ENCODE measurements at regions not wholly inside any gene's neighbourhood (a gene's known extent, or its start where the extent isn't known, plus 50 kb on each side); places are given as distances from the start of the nearest gene placed in this dataset.

GRCh38 chr14:54344445-54344844 lies 52.4 kb upstream of the CDKN3 start:
- TF ChIP-seq EZH2phosphoT487 (IDR thresholded peaks at IDR 0.05; ENCODE audit: low read depth, severe bottlenecking, unreplicated experiment) (no peak), EZH2 (IDR thresholded peaks at IDR 0.05; ENCODE audit: borderline replicate concordance) (no peak)
- TF ChIP-seq, protein P1, sequence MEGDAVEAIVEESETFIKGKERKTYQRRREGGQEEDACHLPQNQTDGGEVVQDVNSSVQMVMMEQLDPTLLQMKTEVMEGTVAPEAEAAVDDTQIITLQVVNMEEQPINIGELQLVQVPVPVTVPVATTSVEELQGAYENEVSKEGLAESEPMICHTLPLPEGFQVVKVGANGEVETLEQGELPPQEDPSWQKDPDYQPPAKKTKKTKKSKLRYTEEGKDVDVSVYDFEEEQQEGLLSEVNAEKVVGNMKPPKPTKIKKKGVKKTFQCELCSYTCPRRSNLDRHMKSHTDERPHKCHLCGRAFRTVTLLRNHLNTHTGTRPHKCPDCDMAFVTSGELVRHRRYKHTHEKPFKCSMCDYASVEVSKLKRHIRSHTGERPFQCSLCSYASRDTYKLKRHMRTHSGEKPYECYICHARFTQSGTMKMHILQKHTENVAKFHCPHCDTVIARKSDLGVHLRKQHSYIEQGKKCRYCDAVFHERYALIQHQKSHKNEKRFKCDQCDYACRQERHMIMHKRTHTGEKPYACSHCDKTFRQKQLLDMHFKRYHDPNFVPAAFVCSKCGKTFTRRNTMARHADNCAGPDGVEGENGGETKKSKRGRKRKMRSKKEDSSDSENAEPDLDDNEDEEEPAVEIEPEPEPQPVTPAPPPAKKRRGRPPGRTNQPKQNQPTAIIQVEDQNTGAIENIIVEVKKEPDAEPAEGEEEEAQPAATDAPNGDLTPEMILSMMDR (IDR thresholded peaks at IDR 0.05; ENCODE audit: poor library complexity): no peak
- Histone ChIP-seq H3K9me2 (replicated peaks; ENCODE audit: insufficient read depth) (no peaks in the 10 kb centered on the region), H3K4me2 (no peak overlapping the region), H3K79me2 (no peaks in the 10 kb centered on the region), H3K9me3 (ENCODE audit: low read depth) (no peaks in the 10 kb centered on the region), H3K4me3 (no peak overlapping the region), H3K4me1 (ENCODE audit: insufficient read depth) (no peaks in the 10 kb centered on the region), H2AFZ (no peak overlapping the region), H3K36me3 (replicated peaks; ENCODE audit: insufficient read depth, low read depth) (no peaks in the 10 kb centered on the region), H3K27me3 (no peaks in the 10 kb centered on the region), H4K20me1 (ENCODE audit: insufficient read depth, poor library complexity, severe bottlenecking) (no peaks in the 10 kb centered on the region), H3K27ac (no peak overlapping the region)
- no peak for DNase-seq (ENCODE audit: low spot score)
- WGBS (ENCODE audit: low lambda C conversion rate, missing lambda C conversion rate): 49% methylated on average over 5 of the region's 6 CpGs

DNA sequence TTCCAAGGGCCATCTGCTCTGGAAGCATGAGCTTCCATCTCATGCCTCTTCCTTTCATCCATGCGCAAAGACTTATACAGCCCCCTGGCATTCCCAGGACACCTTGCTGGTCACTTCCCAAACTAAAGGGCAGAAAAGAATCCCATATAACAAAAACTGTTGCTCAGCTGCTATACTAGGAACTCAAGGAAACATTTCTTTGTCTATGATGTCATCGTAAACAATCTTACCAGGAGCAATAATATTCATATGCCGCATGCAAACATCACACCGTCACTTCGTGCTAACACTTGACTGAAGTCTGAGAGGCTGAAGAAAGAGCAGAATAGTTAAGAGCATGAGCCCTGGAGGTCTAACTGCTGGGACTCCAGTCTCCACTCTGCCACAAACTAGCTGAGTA lies 50.5 kb upstream of the CDKN3 start:
- no peak for TF ChIP-seq EZH2phosphoT487 (IDR thresholded peaks at IDR 0.05; ENCODE audit: low read depth, severe bottlenecking, unreplicated experiment)
- TF ChIP-seq EZH2 (IDR thresholded peaks at IDR 0.05; ENCODE audit: borderline replicate concordance): no peak
- TF ChIP-seq, protein P1 (IDR thresholded peaks at IDR 0.05; ENCODE audit: poor library complexity): no peak
- Histone ChIP-seq H4K20me1 (ENCODE audit: insufficient read depth, poor library complexity, severe bottlenecking) (no peaks in the 10 kb centered on the region), H3K9me2 (replicated peaks; ENCODE audit: insufficient read depth) (no peaks in the 10 kb centered on the region), H3K4me3 (no peak overlapping the region), H3K9me3 (ENCODE audit: low read depth) (no peaks in the 10 kb centered on the region), H3K27me3 (no peaks in the 10 kb centered on the region), H3K4me2 (no peak overlapping the region), H3K36me3 (replicated peaks; ENCODE audit: insufficient read depth, low read depth) (no peaks in the 10 kb centered on the region), H3K4me1 (ENCODE audit: insufficient read depth) (no peaks in the 10 kb centered on the region), H2AFZ (no peak overlapping the region), H3K27ac (no peak overlapping the region), H3K79me2 (no peaks in the 10 kb centered on the region)
- 97% methylated on average over 5 of the region's 5 CpGs for WGBS (ENCODE audit: low lambda C conversion rate, missing lambda C conversion rate)
- no peak for DNase-seq (ENCODE audit: low spot score)

Measured in hepatocyte (in vitro differentiated cells).